ENCODE measurements at regions not wholly inside any gene's neighbourhood (a gene's known extent, or its start where the extent isn't known, plus 50 kb on each side); places are given as distances from the start of the nearest gene placed in this dataset.

- no peak for TF ChIP-seq PRDM4 (tag by site-specific recombination; IDR thresholded peaks at IDR 0.05)
- TF ChIP-seq ZNF16 (tag by site-specific recombination; IDR thresholded peaks at IDR 0.05; ENCODE audit: low read depth) = no peak
- no peak for TF ChIP-seq CTCF (tag by site-specific recombination; IDR thresholded peaks at IDR 0.05)
- no peak for TF ChIP-seq ZNF223 (tag by site-specific recombination; IDR thresholded peaks at IDR 0.05)
- TF ChIP-seq ZNF398 (tag by site-specific recombination; IDR thresholded peaks at IDR 0.05) = no peak
- TF ChIP-seq ZNF658 (tag by site-specific recombination; IDR thresholded peaks at IDR 0.05) = no peak
- TF ChIP-seq ZSCAN30 (tag by site-specific recombination; IDR thresholded peaks at IDR 0.05) = no peak
Measured at GRCh38 chr9:75410405-75410804, 322.1 kb downstream of the OSTF1 start.

Data from HEK293 (cell line).